WTC11 (cell line): ENCODE measurements at regions not wholly inside any gene's neighbourhood (a gene's known extent, or its start where the extent isn't known, plus 50 kb on each side); places are given as distances from the start of the nearest gene placed in this dataset.

ENCODE experiments used
- ATAC-seq: fragments of 200-7000 bp; cut with Tn5 transposase; 2 replicates; pipeline ENCODE4 v1.10.0; 2021; ENCODE audit warnings: mild to moderate bottlenecking, moderate library complexity
- CTCF ChIA-PET: fragments of 300-600 bp; sonication (Branson Sonifier 250); formaldehyde crosslinking; loops from one replicate; lab custom pipeline; 2021; ENCODE audit warnings: antibody characterized with exemption; lab: Charles Lee
- POLR2A ChIA-PET: fragments of 350-600 bp; sonication (Branson Sonifier 250); formaldehyde crosslinking; loops from one replicate; lab custom pipeline; 2021; ENCODE audit warnings: antibody characterized with exemption; lab: Charles Lee
- DNase-seq: peaks from one replicate; pipeline ENCODE4 v3.0.0; 2021; ENCODE audit warnings: low spot score
- H3K27ac Mint-ChIP-seq: 2 replicates; pipeline ENCODE4 v1.8.0; 2021; ENCODE audit warnings: mixed read lengths
- H3K27me3 Mint-ChIP-seq: 2 replicates; pipeline ENCODE4 v1.8.0; 2021; ENCODE audit warnings: low read depth, mild to moderate bottlenecking, moderate library complexity, mixed read lengths
- H3K36me3 Mint-ChIP-seq: 2 replicates; pipeline ENCODE4 v1.8.0; 2021; ENCODE audit warnings: mixed read lengths
- H3K4me1 Mint-ChIP-seq: 2 replicates; pipeline ENCODE4 v1.8.0; 2022; ENCODE audit warnings: mixed read lengths
- H3K4me3 Mint-ChIP-seq: 2 replicates; pipeline ENCODE4 v1.8.0; 2021; ENCODE audit warnings: mild to moderate bottlenecking, moderate library complexity, mixed read lengths
- H3K9me3 Mint-ChIP-seq: 2 replicates; pipeline ENCODE4 v1.8.0; 2021; ENCODE audit warnings: mixed read lengths
- ATF2 ChIP-seq: sonication (generic); formaldehyde crosslinking; IDR thresholded peaks from 2 replicates; pipeline ENCODE4 v1.8.1; 2022; ENCODE audit warnings: low read depth, missing genetic modification reagents, borderline replicate concordance
- ATF3 ChIP-seq: sonication (generic); formaldehyde crosslinking; conservative IDR thresholded peaks from 2 replicates; pipeline ENCODE4 v1.8.1; 2022; ENCODE audit warnings: mild to moderate bottlenecking, missing genetic modification reagents
- E2F4 ChIP-seq: sonication (generic); formaldehyde crosslinking; IDR thresholded peaks from 2 replicates; pipeline ENCODE4 v1.8.1; 2022; ENCODE audit warnings: low read depth, mild to moderate bottlenecking, moderate library complexity, missing genetic modification reagents, borderline replicate concordance
- GABPB1 ChIP-seq: sonication (generic); formaldehyde crosslinking; IDR thresholded peaks from 2 replicates; pipeline ENCODE4 v1.8.1; 2023; ENCODE audit warnings: mild to moderate bottlenecking, missing genetic modification reagents
- HMGA2 ChIP-seq: fragments of 250-450 bp; sonication (Bioruptor Pico); IDR thresholded peaks from 2 replicates; pipeline ENCODE4 v1.4.0; 2021; ENCODE audit warnings: mild to moderate bottlenecking, moderate library complexity
- JAZF1 ChIP-seq: fragments of 250-450 bp; sonication (Bioruptor Pico); IDR thresholded peaks from 2 replicates; pipeline ENCODE4 v1.9.0; 2021; ENCODE audit warnings: moderate library complexity, mild to moderate bottlenecking, inconsistent platforms
- KAT7 ChIP-seq: sonication (generic); formaldehyde crosslinking; IDR thresholded peaks from 2 replicates; pipeline ENCODE4 v1.8.1; 2023; ENCODE audit warnings: missing genetic modification reagents, mild to moderate bottlenecking, borderline replicate concordance
- NFYB ChIP-seq: sonication (generic); formaldehyde crosslinking; conservative IDR thresholded peaks from 2 replicates; pipeline ENCODE4 v1.8.0; 2022; ENCODE audit warnings: low read depth, missing genetic modification reagents
- PREB ChIP-seq: sonication (generic); formaldehyde crosslinking; IDR thresholded peaks from 2 replicates; pipeline ENCODE4 v1.8.1; 2022; ENCODE audit warnings: mild to moderate bottlenecking, missing genetic modification reagents, moderate library complexity, borderline replicate concordance
- RORB ChIP-seq: fragments of 250-450 bp; sonication (Bioruptor Pico); IDR thresholded peaks from 2 replicates; pipeline ENCODE4 v1.9.0; 2021; ENCODE audit warnings: mild to moderate bottlenecking
- TCF7 ChIP-seq: sonication (generic); formaldehyde crosslinking; IDR thresholded peaks from 2 replicates; pipeline ENCODE4 v1.8.0; 2022; ENCODE audit warnings: mild to moderate bottlenecking, low read depth, missing genetic modification reagents, moderate library complexity
- TEAD1 ChIP-seq: sonication (generic); formaldehyde crosslinking; IDR thresholded peaks from 2 replicates; pipeline ENCODE4 v1.8.0; 2022; ENCODE audit warnings: mild to moderate bottlenecking, missing genetic modification reagents
- ZNF121 ChIP-seq: sonication (generic); formaldehyde crosslinking; IDR thresholded peaks from 2 replicates; pipeline ENCODE4 v1.8.0; 2023; ENCODE audit warnings: missing genetic modification reagents
- ZNF281 ChIP-seq: sonication (generic); formaldehyde crosslinking; IDR thresholded peaks from 2 replicates; pipeline ENCODE4 v1.8.0; 2023; ENCODE audit warnings: mild to moderate bottlenecking, missing genetic modification reagents
- ZSCAN18 ChIP-seq: fragments of 250-450 bp; sonication (Bioruptor Pico); IDR thresholded peaks from 2 replicates; pipeline ENCODE4 v2.1.2; 2022; ENCODE audit warnings: mild to moderate bottlenecking, moderate library complexity

- no peaks in the 10 kb centered on the region for H3K9me3 Mint-ChIP-seq
- no peaks in the 10 kb centered on the region for H3K4me1 Mint-ChIP-seq
- POLR2A ChIA-PET, result no interaction called here
- no peak for DNase-seq
- ATAC-seq, result no peak
- TF ChIP-seq ZNF121 (no peak), NFYB (no peak)
- H3K27me3 Mint-ChIP-seq, result no peaks in the 10 kb centered on the region
- H3K27ac Mint-ChIP-seq, result no peak overlapping the region
- CTCF ChIA-PET, result interaction anchor here (1.1 kb wide), 1 partner anchor 142 kb away, joined by 3 read pairs; no protein-coding TSS in a partner anchor
- H3K36me3 Mint-ChIP-seq, result no peaks in the 10 kb centered on the region
- H3K4me3 Mint-ChIP-seq, result no peak overlapping the region
Measured at GRCh38 chrX:150081076-150081475, 142.8 kb upstream of the EOLA2 start.

- Mint-ChIP-seq H3K36me3 (no peaks in the 10 kb centered on the region), H3K27ac (no peak overlapping the region), H3K4me1 (no peaks in the 10 kb centered on the region), H3K9me3 (no peaks in the 10 kb centered on the region), H3K27me3 (no peaks in the 10 kb centered on the region), H3K4me3 (no peak overlapping the region)
- ATAC-seq (no peak), DNase-seq (no peak)
- ChIA-PET CTCF (no interaction called here), POLR2A (no interaction called here)
- TF ChIP-seq ZNF281 (CRISPR knock-in tag) (no peak), RORB (no peak), TEAD1 (CRISPR knock-in tag) (no peak), PREB (CRISPR knock-in tag) (no peak), ATF2 (no peak), JAZF1 (no peak), ZSCAN18 (no peak), ATF3 (CRISPR knock-in tag) (no peak), ZNF121 (no peak), KAT7 (CRISPR knock-in tag) (no peak), E2F4 (no peak), TCF7 (no peak), GABPB1 (CRISPR knock-in tag) (no peak), HMGA2 (CRISPR knock-in tag) (no peak)
Measured at GRCh38 chrX:150084496-150085229, 146.4 kb upstream of the EOLA2 start.
